M059J (cell line): ENCODE measurements at regions not wholly inside any gene's neighbourhood (a gene's known extent, or its start where the extent isn't known, plus 50 kb on each side); places are given as distances from the start of the nearest gene placed in this dataset.
"Not testable (repeated sequence)": the region's sequence is repeated elsewhere in the genome, so short reads cannot be mapped to it uniquely, and the experiment has no call there.

Experiments used
- DNase-seq: peaks from one replicate; pipeline ENCODE4 v3.0.0-alpha.2; 2012; ENCODE audit warnings: low read depth

GRCh38 chr3:34626699-34627098, 828.3 kb downstream of the PDCD6IP start:
- DNase-seq = no peak

- no peak for DNase-seq
Observed at GRCh38 chr3:34634939-34635338, 836.5 kb downstream of the PDCD6IP start.

DNA sequence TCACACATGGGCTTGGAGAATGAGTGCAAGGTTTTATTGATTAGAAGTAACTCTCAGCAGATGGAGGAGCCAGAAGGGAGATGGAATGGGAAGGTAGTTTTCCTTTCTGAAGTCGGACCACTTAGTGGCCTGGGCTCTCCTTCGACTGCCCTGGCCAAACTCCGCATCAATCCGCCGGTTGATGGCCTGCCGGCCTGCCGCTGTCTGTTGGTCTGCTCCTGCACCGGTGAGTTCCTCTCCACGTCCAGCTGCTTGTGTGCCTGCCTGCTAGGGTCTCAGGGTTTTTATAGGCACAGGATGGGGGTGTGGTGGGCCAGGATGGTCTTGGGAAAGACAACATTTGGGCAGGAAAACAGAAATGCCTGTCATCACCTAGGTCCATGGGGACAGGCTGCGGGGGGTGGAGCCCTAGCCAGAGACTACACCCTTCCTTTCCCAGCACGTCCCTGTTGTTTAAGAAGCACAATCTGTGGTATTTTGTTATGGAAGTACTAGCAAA, 837.0 kb downstream of the PDCD6IP start:
- no peak for DNase-seq

- DNase-seq = no peak
Observed at GRCh38 chr3:34646911-34647460, 848.6 kb downstream of the PDCD6IP start.

DNA sequence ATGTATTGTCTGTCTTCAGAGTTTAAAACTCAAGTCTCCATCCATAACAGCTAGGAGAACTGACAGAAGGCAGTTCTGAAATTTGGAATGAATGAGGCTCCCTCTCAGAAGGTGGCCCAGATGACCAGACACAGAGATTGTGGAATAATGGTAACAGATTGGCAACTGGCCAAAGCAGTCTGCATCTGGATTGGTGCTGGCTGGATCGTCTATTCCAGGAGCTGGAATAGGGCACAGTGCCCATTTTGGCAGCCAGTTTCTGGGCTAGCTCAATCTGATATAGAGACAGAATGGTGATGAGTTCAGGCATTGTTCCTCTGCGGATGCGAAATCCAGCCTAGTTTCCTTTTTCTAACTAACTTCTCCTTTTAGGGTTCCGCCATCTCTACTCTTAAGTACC, 851.7 kb downstream of the PDCD6IP start:
- DNase-seq = no peak

DNA sequence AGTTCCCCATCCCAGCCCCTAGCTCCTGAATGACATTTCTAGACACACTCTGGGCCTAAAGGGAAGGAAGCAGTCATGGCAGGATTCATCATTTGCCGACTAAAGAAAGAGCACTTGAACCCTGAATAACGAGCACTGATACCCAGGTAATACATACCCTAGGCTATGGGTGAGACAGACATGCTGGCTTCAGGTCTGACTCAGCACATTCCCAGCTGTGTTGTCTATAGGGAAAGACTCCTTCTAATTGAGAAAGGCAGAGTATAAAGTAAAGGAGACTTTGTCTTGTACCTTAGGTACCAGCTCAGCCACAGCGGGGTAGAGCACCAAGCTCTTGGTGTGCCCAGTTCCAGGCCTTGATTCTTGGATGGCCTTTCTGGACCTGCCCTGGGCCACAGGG, 870.5 kb downstream of the PDCD6IP start:
- DNase-seq = no peak

DNA sequence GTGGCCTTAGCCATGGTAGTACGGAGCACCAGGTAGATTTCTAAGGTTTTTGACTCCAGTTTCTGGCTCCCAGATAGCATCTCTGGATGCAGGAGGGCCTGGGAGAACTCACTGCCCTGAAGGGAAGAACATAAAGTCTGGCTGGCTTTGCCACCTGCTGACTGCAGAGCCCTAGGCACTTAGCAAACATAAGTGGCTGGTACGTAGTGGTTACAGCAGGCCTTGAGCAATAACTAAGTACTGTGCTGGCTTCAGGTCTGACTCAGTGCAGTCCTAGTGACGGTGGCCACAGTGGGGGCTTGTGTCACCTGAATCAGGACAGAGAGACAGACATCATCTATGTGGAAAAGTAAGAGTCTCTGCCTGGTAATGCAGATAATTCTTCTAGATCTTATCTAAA, 871.1 kb downstream of the PDCD6IP start:
- DNase-seq = no peak

GRCh38 chr3:34675383-34676120, 877.1 kb downstream of the PDCD6IP start:
- no peak for DNase-seq

- peak; percentile 5 for DNase-seq
Observed at GRCh38 chr3:34676436-34676835, 878.0 kb downstream of the PDCD6IP start.

DNA sequence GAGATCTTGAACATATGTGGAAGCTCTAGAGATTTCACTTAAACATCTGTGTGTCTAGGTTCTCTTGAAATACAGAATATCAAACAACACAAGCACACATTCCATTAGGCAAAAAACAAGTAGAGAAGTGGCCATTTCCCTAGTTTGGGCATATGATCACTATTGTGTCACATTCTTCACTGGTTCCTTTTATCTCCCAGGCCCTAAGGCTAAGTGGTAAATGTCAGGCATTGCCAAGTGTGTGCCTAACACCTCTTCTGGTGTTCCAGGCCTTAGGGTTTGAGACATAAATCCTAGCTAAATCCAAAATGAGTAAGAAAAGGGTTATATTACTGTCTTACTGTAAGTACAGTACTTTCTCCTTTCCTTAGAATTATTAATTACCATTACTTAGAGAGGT, 880.1 kb downstream of the PDCD6IP start:
- DNase-seq = no peak

DNA sequence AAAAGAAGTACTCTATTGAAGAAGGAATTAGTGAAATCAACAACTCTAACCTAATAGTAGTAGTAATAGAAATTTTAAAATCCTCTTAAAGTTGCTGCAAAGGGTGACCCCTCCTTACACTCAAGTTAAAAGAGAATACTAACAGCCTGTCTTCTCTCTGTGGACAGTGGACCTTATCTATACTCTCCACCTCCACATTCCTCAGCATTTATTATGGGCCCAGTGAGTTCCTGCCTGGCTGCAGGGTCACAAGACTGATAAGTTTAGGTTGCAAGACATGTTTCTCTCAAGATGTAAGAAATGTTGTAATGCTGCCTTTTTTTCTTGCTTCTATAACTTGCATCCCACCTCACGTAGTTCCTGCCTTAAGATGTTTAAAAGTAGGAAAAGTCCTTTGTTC, 880.6 kb downstream of the PDCD6IP start:
- not testable (repeated sequence) for DNase-seq

- peak; percentile 9 for DNase-seq
Observed at GRCh38 chr3:34683851-34684250, 885.4 kb downstream of the PDCD6IP start.

DNA sequence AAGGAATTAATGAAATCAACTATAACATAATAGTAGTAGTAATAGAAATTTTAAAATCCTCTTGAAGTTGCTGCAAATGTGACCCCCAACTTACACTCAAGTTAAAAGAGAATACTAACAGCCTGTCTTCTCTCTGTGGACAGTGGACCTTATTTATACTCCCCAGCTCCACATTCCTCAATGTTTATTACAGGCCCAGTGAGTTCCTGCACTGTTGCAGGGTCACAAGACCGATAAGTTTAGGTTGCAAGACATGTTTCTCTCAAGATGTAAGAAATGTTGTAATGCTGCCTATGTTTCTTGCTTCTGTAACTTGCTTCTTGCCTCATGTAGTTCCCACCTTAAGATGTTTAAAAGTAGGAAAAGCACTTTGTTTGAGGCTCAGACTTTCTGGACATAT, 888.1 kb downstream of the PDCD6IP start:
- DNase-seq = no peak

GRCh38 chr3:34687671-34688070, 889.2 kb downstream of the PDCD6IP start:
- DNase-seq = no peak

DNA sequence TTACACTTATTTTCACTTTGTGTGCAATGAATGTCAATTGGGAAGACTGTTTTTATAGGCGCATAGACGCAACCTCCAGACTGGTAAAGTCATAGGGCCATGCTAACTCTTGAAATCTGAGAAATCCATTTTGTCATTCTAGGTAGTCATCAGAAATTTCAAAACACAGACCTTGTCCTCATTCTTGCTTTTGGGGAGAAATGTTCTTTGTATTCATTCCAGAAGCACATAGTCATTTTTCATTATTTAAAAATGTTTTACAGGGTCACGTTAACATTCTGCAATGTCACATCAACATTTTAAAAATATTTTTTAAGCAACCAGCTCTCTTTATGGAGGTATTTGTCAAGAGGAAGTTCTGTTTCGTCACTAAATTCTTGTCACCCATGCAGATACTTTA, 898.4 kb downstream of the PDCD6IP start:
- no peak for DNase-seq

DNA sequence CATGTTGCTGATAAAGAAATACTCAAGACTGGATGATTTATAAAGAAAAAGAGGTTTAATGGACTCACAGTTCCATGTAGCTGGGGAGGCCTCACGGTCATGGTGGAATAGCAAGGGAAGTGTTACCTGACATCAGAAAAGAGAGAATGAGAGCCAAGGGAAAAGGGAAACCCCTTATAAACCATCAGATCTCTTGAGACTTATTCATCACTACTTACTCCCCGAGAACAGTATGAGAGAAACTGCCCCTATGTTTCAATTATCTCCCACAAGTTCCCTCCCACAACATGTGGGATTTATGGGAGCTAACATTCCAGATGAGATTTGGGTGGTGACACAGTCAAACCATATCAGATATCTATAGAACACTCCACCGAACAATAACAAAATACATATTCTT, 904.6 kb downstream of the PDCD6IP start:
- DNase-seq = no peak

DNA sequence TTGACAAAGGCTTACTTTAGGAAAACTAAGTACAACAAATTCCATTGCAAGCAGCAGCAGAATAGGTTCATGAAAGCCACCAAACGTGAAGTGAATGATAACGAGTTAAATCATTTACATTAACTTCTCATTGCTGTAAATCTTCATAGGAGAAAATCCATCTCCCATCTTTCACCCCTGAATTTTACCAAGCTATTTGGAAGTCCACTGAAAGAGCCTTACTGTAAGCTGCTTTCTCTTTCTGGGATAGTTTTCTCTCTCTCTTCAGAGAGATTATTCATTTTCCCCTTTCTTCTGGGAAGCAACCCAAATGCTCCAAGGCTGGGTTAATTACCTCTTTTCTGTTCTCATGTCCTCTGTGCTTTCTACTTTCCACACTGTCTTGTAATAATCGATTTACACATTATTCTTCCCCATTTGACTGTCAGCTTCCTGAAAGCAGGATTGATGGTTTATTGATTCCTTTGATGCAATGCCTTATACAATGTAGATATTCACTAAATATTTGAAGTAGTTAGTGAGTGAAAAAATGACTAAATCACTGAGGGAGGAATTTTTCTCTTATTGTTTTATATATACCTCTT, 914.3 kb upstream of the ARPP21 start:
- no peak for DNase-seq

DNA sequence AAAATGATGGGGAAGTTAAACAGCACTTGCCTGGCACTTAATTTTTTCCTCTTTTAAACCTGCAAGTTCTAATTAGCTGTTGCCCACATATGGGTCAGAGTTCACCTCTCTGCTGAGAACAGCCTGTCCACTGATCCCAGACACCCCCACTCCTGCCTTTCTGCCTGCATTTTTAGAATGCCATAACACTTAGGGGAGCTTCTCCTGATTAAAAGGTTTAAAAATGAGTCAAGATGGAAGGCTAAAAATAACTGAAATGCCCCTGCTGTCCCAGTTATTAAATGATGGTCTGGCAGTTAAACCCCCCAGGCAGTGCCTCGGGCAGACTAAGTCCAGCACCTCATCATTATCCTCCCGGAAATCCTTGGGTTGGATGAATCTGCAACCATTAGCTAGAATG, 913.6 kb upstream of the ARPP21 start:
- DNase-seq = no peak

DNA sequence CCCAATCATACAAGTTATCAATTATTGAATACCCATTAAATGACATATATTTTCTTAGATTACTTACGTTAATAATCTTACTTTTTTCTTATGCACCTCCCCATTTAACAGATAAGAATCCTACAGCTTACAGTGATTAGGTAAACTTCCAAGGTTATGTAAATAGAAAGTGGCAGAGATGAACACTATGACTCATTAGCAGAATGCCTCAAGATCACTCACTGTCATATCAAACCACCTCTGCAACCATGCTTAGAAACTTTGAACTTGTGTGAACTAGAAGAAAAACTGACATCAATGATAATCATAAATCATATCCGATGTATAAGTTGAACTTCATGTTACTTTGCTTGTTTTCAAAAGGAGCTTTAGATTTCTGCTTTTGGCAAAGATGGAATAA, 911.6 kb upstream of the ARPP21 start:
- no peak for DNase-seq

- DNase-seq = no peak
Observed at GRCh38 chr3:34742151-34742550, 897.2 kb upstream of the ARPP21 start.

- DNase-seq = no peak
Observed at GRCh38 chr3:34758630-34759261, 880.6 kb upstream of the ARPP21 start.

DNA sequence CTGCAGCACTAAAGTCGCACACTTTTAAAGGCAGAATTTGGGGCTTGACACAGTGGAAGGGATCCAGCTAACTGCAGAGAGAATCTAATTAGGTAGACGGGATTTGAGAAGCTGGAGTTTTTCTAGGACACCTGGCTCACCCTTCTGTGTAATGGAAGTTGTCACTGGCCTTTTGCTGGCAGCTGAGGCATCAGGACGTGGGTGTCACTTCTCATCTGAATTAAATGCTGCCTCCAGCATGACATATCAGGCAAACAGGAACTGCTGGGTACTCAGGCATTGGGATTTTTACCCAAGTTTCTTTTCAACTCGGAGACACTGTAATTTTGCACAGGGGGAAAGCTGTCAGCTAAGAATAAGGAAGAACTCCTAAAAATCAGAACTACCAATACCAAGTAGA, 861.9 kb upstream of the ARPP21 start:
- DNase-seq = no peak

DNA sequence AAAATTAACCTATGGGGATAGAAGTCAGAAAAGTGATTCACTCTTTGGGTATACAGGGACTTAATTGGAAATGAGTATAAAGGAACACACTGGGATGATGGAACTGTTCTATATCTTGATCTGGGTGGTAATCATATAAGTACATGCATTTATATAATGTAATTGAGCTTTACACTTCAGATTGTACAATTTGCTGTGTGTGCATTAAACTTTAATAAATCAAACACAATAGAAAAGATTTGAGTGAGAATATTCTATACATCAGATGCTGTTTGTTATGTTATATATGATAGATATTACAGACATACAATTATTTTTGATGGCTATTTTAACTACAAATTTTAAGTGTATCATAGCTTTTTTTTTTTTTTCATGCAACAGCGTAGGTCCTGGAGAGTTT, 860.2 kb upstream of the ARPP21 start:
- DNase-seq = no peak
